Activated CD4-positive, alpha-beta T cell treated with anti-CD3 and anti-CD28 coated beads, Interleukin-10, Interleukin-2, amounts not matched to agents 100 ng/mL and 50 ng/mL, durations not matched to agents 16 hours and 8 hours (primary cell): ENCODE measurements at regions not wholly inside any gene's neighbourhood (a gene's known extent, or its start where the extent isn't known, plus 50 kb on each side); places are given as distances from the start of the nearest gene placed in this dataset.
A peak's percentile ranks its signal among the peaks of the same experiment; 100 is the strongest.
"Not testable (repeated sequence)": the region's sequence is repeated elsewhere in the genome, so short reads cannot be mapped to it uniquely, and the experiment has no call there.

Experiments
- DNase-seq: peaks from one replicate; pipeline ENCODE4 v3.0.0-alpha.2; 2020

- DNase-seq: no peak
These were observed 181.8 kb upstream of the CCNH start for GRCh38 chr5:87594566-87594965.

GRCh38 chr5:87589587-87589986 lies 176.9 kb upstream of the CCNH start:
- no peak for DNase-seq

- DNase-seq: no peak
These were observed 175.6 kb upstream of the CCNH start for GRCh38 chr5:87588316-87588715.

- not testable (repeated sequence) for DNase-seq
These were observed 171.0 kb upstream of the CCNH start for GRCh38 chr5:87583704-87584103.

GRCh38 chr5:87582149-87582548 lies 169.4 kb upstream of the CCNH start:
- no peak for DNase-seq

GRCh38 chr5:87581661-87582060 lies 168.9 kb upstream of the CCNH start:
- DNase-seq: no peak

- DNase-seq: no peak
These were observed 166.9 kb upstream of the CCNH start for GRCh38 chr5:87579678-87580077.

GRCh38 chr5:87576867-87577266 lies 164.1 kb upstream of the CCNH start:
- no peak for DNase-seq

- not testable (repeated sequence) for DNase-seq
These were observed 163.6 kb upstream of the CCNH start for GRCh38 chr5:87576306-87576705.

GRCh38 chr5:87574106-87574505 lies 161.4 kb upstream of the CCNH start:
- no peak for DNase-seq

- DNase-seq: no peak
These were observed 159.9 kb upstream of the CCNH start for GRCh38 chr5:87572611-87573010.

- DNase-seq: no peak
These were observed 159.4 kb upstream of the CCNH start for GRCh38 chr5:87572090-87572489.

GRCh38 chr5:87570366-87570765 lies 157.6 kb upstream of the CCNH start:
- peak; percentile 12 for DNase-seq

- no peak for DNase-seq
These were observed 149.3 kb upstream of the CCNH start for GRCh38 chr5:87562068-87562467.

- no peak for DNase-seq
These were observed 147.8 kb upstream of the CCNH start for GRCh38 chr5:87560528-87560927.

GRCh38 chr5:87551911-87552310 lies 139.2 kb upstream of the CCNH start:
- DNase-seq: no peak

GRCh38 chr5:87541676-87542075 lies 128.9 kb upstream of the CCNH start:
- DNase-seq: no peak

- DNase-seq: no peak
These were observed 128.3 kb upstream of the CCNH start for GRCh38 chr5:87541033-87541432.

GRCh38 chr5:87539839-87540238 lies 127.1 kb upstream of the CCNH start:
- DNase-seq: no peak

- DNase-seq: no peak
These were observed 123.6 kb upstream of the CCNH start for GRCh38 chr5:87536365-87536764.

GRCh38 chr5:87535706-87536105 lies 123.0 kb upstream of the CCNH start:
- no peak for DNase-seq

- no peak for DNase-seq
These were observed 116.9 kb upstream of the CCNH start for GRCh38 chr5:87529486-87530076.

- DNase-seq: no peak
These were observed 113.4 kb upstream of the CCNH start for GRCh38 chr5:87526131-87526530.

- DNase-seq: no peak
These were observed 111.5 kb upstream of the CCNH start for GRCh38 chr5:87524217-87524616.

- DNase-seq: not testable (repeated sequence)
These were observed 99.0 kb upstream of the CCNH start for GRCh38 chr5:87511778-87512177.

GRCh38 chr5:87503004-87503403 lies 90.3 kb upstream of the CCNH start:
- no peak for DNase-seq
